HL-60/S4 treated with retinoic acid at 250 ng/mL for 4 days and 3 days (cell line): ENCODE measurements at regions not wholly inside any gene's neighbourhood (a gene's known extent, or its start where the extent isn't known, plus 50 kb on each side); places are given as distances from the start of the nearest gene placed in this dataset.
"Not testable (repeated sequence)": the region's sequence is repeated elsewhere in the genome, so short reads cannot be mapped to it uniquely, and the experiment has no call there.

Experiments used
- in situ Hi-C: fragments of 300-500 bp; cut with MboI; formaldehyde crosslinking; loops from 2 replicates; pipeline ENCODE4 v1.7.0; 2022; ENCODE audit warnings: low sequenced_read_pairs

DNA sequence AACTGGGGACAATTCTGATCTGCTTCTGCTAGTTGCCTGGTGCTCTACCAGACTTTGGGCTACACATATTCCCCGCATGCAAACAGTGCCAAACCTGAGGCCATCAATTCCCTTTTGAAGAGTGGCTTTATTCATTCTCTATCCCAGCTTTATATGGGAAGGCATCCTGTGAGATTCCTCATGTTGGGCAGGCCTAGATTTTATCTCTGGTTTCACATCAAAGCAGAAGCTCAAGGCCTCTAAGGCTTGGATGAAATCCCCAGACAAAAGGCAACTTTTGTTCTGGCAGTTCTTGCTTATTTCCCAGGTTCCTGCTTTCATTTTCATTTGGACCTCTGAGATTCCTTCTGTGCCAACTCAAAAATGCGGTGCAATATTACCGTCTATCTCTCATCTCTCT is 648.8 kb downstream of the QKI start:
- in situ Hi-C loops, result no loop called here

DNA sequence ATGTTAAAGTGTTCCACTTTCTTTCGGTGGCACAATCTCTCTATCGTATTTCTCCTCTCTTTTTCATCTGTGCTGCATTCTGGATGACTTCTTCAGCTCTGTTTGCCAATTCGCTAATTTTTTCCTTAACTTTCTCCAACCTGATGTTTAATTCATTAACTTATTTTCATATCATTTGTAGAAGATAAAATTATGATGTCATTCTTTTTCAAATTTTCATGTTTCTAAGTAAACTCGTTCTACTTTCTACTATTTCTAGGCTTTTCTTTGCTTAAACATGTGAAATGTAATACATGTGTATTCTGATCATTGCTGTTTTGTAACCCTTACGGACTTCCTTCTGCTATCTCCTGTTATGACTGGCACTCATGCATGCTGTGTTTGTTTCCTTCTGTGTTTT is 648.4 kb downstream of the QKI start:
- in situ Hi-C loops, result no loop called here

DNA sequence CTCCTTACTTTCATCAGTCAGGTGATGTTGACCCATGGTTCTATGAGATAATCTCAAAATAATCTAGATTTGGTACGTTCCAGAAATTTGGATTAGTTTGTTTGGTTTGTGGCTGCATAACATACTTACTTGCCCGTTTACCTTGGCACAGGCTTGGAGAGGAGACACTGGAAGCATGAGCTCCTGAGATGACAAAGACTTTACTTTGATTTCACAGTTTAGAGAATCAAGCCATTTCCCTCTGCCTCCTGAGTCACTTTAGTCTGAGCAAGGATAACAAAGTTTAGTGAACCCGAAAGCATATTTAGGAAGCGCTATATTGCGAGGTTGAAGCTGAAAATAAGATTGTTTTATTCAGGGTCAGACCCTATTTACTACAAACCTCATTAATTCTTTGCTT is 643.4 kb downstream of the QKI start:
- in situ Hi-C loops, result no loop called here

DNA sequence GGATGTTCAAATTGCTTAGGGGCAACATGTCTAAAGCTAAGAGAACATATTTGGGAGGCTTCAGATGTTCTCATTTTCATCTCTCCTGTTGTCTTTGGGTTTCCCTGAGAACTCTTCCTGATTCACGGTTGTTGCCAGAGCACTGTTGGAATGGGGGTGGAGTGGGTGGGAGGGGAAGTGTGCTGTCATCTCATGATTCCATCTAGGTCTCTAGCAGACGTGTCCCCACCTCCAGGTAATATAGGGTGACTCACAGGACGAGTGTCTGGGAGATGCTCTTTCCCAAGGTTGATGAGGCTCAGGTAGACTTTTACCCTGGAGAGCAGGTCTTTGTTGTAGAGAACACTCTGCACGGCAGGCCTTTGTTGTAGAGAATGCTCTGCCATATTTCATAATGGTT is 636.9 kb downstream of the QKI start:
- in situ Hi-C loops, result no loop called here

DNA sequence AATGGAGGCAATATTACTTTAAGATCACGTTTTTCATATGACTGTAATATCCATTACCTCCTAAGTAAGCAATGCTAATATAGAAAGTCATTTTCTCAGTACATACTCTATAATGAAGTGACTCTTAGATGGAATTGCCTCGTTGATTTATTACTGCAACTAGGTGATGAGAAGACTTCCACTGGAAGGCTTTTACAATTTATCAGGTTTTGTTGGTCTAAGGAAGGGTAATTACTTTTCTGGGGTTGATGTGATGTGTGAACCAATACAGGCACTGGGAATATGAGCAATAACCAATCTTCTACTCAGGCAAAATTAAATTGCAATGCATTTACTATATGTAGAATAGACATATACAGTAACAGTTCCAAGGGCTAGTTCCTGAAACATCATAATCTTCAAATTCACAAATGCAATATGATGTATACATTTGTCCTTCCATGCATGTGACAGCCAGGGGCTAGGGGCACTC is 635.0 kb downstream of the QKI start:
- in situ Hi-C loops, result no loop called here

DNA sequence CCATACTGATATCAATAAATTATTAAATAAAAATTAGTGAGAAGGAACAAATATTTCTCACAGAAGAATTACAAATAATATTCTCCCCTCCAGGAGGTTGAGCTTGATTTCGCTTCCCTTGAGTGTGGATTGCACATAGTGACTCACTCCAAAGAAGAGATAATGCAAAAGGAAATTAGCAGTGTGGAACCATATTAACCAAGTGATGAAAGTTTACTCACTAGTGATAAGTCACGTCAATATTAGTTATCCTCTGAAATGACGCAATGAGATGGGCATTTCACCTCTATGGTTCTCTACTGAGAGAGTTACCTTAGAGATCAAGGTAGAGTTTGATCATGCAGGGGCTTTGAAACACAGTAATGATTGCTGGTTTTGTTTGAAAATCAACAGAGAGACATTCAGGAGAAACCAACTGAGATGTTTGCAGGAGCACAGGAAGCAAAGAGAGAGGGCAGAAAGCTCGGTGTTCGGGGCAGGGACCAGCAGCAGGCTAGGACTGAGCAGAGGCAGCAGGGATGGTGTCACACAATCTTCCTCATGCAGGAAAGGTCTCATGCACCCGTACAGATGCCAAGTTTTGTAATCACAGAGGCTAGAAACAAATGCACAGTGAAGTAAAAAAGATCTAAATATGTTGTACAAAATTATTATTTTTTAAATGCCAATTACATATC is 634.5 kb downstream of the QKI start:
- in situ Hi-C loops, result no loop called here

DNA sequence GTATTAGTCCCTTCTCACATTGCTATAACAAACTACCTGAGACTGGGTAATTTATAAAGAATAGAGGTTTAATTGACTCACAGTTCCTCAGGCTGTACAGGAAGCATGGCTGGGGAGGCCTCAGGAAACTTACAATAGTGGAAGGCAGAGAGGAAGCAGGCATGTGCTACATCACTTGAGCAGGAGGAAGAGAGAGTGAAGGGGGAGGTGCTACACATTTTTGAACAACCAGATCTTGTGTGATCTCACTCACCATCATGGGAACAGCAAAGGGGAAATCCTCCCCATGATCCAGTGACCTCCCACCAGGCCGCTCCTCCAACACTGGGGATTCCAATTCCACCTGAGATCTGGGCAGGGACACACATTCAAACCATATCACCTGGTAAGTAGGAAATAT is 630.6 kb downstream of the QKI start:
- in situ Hi-C loops, result no loop called here

DNA sequence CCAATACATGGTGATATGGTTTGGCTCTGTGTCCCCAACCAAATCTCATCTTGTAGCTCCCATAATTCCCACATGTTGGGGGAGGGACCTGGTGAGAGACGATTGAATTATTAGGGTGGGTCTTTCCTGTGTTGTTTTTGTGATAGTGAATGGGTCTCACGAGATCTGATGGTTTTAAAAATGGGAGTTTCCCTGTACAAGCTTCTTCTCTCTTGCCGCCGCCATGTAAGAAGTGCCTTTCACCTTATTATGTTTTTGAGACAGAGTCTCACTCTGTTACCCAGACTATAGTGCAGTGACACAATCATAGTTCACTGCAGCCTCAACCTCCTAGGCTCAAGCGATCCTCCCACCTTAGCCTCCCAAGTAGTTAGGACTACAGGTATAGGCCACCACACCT is 629.1 kb downstream of the QKI start:
- in situ Hi-C loops, result not testable (repeated sequence)

DNA sequence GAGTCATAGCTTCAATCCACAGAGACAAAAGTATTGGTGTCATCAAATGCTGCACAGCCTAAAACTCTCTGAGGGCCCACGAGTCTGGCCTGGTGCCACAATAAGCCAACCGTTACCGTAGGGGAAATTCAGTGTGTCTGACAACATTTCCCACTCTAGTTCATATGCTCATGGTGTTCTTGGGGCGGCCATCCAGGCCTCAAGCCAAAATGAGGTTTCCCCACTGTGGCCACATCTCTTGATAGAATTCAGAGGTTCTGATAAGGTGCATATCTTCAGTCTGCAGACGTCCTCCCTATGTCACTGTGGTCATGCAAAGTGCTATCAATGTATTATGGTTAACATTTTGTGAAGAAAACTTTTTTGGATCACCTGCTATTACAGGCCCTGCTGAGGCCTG is 627.7 kb downstream of the QKI start:
- in situ Hi-C loops, result no loop called here

DNA sequence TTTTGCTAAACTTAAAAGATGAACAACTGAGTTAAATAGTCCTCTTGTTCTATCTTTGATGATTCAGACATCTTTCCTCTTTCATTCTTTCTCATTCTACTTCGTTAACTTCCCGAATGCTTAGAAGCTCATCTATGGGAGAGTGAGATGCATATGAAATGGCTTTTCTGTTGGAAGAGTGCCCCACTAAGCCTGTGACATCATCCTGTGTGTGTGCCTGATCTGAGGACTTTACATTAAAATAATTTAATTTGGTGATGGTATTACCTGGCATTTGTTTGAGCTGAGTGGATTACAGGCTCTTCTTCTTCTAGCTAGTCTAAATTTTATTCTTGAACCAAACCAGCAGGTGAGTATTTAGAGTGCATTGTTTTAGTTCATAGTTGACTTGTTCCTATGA is 626.5 kb downstream of the QKI start:
- in situ Hi-C loops, result no loop called here

DNA sequence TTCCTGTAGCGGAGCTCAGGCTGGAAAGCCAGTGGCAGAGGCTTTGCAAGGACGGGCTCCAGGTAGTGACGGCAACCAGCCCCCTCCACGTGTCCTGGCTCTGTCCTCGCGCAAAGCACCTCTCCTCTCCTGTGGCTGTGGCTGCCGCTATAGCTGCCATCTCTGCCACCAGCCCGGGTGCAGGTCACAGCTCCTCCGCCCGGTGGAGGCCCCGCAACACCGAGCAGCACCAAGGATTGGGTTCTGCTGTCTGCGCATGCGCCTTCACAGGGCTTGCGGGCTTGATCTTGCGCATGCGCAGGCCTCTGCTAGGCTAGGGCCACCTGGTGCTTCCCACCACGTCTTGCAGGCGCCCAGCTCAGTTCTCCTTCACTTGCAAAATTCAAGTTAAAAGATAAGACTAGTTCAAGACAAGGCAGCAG is 625.4 kb downstream of the QKI start:
- in situ Hi-C loops, result no loop called here

DNA sequence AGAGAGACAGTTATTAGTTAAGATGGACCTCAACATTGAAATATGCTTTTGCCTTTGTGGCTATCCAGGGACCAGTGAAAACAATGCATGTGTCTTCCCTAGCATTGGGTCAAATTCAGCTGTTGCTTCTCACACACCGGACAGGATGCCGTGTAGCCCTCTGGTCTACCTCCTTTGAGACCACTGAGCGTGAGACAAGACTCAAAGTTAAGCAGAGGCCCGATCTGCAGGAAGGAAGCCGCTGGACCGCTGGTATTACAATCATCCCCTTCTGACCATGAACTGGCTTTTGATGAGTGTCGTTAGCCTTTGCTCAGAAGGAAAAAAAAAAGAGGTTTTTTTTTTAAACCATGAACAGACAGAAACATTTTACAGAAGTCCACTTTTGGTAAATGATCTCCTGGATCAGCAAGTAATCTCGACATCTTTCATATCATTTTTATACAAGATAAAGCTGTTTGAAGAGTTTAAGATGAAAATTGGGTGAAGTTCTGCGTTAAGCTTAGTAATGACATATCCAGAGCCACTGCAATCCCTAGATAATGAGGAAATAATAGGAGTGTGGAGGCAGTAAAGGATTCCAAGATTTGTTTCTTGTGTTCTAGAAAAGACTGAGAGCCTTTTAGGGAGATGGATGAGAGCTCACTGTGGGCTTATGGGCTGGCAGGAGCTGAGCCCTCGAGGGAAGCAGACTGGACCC is 622.8 kb downstream of the QKI start:
- in situ Hi-C loops, result no loop called here

DNA sequence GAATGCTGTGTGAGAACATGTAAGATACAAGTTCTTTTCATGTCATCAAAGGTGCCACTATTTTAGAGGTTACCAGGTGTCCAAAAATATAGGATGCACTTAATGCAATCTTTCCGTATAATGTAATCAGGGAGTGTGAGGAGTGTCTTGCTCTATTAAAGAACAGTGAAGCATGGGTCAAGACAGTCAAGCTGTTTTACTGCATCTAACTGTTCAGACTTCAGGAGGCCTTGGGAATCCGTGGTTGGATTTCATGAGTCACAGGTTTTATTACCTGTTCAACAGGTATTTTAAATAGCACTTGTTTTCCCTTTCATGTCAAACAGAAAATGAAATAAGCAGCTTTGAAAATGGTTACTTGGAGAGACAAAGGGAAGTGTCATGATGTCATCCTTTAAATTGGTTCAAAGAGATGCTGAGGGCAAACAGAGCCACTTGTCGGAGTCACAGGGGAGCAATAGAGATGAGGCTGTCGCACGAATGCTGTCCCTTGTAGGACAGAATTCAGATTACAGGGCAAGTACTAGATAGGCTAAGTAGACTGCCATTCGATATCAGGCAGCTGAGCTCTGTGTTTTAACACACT is 621.5 kb downstream of the QKI start:
- in situ Hi-C loops, result no loop called here

DNA sequence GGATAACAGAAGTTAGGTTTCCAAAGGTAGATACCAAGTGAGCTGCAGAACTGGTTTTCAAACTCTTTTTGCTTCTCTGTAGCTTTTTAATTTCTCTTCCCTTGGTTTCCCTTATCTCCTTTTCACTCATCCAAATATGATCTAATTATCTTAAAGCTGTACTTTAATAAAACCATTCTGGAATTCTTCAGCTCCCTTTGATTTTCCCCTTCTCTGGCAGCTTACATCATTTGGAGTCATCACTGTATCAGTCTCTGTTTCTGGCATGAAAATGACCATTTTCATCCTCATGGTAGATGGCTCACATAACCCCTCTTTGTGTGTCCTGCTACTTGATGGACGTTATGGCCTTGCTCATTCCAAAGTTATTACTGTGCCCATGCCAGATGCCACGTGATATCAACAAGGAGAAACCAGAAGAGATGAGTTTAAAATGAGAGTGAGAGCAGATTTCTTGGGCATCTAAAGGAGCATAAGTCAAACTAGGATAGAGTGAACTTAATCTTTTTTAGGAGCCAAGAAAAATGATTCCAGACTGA is 620.2 kb downstream of the QKI start:
- in situ Hi-C loops, result no loop called here

DNA sequence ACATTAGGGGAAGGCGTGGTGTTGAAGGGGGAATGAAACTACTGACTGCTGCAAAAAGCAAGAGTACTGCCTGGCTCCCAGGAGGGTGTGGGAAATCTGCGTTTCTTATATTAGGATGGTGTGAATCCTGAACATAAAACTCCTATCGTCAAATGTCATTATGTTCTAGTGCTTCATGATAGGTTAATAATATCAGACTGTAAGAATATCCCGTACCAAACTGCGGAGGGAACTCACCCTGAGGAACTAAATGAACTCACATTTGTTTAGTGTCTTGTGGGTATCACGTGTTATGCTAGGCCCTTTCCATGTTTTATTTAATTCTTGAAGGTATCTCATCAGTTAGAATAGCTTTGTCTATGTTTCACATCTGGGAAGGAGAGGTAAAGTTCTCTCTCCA is 610.7 kb downstream of the QKI start:
- in situ Hi-C loops, result no loop called here

DNA sequence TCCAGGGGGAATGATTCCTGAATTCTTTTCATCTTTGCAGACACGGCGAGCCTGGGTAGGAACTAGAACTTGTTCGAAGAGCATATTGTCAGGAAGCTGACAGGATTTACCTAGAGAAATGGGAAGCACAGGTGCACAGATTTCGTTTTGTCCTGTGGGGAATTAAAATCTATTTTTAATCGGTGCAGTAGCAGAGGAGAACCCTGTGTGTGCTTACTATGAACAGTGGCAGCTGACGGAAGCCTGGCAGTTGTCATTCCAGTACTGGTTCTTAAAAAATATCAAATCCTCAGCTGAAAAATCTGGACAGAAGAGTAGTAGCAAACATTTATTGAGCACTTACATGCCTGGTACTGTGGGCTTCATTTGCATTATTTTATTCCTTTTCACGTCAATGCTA is 609.0 kb downstream of the QKI start:
- in situ Hi-C loops, result no loop called here

DNA sequence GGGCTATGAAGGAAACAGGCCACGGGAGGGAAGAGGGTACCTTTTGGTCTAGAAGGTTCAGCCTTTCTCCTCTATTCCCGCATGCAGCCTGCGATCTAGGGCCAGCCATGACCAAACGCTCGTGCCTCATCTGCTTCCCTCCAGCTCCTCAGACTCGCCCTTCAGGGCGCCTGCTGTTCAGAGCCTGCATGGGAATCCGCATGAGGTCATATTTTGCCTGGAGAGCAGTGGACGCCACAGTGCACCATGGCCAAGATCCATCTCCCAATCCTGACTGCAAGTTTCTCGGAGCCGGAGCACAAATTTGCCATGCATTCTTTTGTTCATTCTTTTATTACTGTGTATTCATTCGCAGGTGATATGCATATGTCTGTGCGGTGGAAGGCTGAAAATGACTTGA is 608.1 kb downstream of the QKI start:
- in situ Hi-C loops, result no loop called here

DNA sequence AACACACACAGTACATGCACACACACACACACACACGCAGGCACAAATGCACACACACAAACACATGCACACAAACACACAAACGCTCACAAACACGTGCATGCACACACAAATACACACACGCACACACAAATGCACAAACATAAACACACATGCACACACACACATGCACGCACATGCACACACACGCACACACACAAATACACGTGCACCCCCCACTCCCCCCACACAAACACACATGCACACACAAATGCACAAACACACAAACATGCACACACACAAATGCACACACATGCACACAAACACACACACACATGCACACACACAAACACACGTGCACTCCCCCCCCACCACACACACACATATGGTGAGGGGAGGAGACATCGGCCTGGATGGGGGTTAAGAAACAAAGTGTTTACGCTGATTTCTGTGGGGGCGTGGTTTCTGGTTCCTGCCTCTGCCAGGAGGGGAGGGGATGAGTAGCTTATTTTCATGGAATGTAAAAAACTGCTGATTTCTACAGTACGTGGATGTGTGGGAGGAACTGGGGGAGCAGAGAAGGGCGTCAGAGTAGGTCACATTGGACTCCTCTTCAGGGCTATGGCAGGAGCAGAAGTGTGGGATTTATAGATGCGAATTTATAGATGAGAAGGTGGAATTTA is 607.2 kb downstream of the QKI start:
- in situ Hi-C loops, result no loop called here

DNA sequence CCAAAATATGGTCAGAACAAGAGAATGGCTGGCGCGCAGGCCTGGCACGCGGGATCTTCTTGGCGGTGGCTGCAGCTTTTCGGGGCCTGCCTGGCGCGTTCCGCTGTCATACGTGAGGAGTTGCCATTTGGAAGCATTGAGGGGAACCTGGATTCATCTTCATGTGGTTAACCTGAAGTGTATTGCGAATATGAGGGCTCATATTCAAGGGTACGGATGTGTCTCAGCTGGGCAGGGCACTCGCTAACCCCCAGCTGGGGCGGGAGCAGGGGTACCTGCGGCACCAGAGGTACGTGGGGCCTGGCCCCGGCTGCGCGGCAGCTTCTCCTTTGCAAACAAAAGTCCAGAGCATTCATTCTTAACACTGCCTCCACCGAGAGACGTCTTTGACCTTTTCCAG is 605.6 kb downstream of the QKI start:
- in situ Hi-C loops, result no loop called here

DNA sequence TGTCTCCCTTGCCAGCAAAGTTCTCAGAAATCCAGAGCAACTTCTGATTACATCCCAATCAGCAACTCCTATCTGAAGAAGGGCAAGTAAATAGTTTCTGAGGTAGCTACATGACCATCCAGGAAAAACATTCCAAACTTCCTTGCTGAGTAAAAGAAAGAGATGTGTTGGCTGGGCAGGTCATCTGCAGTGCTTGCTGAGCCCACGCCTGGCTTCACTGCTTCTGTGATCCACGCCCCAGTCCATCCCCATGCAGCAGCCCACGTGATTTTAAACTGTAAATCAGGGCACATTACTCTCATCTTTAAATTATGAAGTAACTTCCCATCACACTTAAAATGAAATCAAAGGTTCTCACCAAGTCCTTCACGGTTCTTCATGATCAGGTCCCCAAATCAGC is 603.6 kb downstream of the QKI start:
- in situ Hi-C loops, result no loop called here

DNA sequence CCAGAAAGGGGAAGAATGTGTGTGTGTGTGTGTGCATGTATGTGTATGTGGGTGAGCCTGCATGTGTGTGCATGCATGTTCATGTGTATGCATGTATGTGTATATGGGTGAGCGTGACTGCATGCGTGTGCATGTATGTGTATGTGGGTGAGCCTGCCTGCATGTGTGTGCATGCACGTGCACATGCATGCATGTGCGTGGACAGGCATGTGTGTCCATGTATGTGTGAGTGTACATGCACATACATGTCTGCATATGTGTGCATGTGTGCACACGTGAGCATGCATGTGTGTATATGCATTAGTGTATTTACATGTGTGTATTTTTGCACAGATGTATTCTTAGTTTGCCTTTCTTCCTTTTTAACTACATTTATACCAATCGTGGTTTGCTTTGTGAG is 601.5 kb downstream of the QKI start:
- in situ Hi-C loops, result no loop called here

DNA sequence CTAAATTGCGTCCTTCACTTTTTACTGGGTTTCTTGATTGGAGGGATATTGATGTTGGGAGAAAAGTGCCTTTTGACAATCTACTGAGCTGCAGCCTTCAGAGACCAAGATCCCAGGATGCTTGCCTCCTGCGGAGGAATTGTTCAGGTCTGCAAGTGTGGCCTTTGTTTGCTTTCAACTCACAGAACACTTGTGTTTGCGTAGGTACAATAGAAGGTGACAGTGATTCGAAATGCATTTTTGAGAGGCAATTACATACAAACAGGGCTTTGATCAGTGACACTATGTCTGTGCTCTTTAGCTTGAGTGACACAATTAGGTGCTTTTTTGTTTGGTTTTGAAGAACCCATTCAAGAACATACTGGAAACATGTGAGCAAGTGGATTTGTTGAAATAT is 600.6 kb downstream of the QKI start:
- in situ Hi-C loops, result no loop called here
